ENCODE measurements at regions not wholly inside any gene's neighbourhood (a gene's known extent, or its start where the extent isn't known, plus 50 kb on each side); places are given as distances from the start of the nearest gene placed in this dataset.
"Not testable (repeated sequence)": the region's sequence is repeated elsewhere in the genome, so short reads cannot be mapped to it uniquely, and the experiment has no call there.

DNA sequence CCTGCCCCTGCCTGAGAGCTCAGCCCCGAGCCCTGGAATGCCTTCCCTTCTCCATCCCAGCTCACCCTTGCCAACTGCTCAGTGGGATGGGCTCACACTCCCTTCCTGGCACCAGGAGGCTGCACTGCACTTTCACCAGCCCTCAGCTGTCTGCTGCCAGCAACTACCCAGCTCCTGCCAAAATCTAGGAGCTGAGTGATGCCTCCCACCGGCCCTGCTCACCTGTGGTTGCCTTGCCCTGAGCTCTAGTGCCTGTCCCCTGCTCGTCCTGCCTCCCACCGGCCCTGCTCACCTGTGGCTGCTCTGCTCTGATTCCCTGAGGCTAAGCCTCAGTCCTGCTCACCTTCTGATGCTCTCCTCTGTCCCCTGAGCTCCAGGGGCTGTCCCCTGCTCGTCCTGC lies 119.8 kb downstream of the TMEM121 start:
- no peak overlapping the region for H3K27ac ChIP-seq
- no peak for TF ChIP-seq ZFX (IDR thresholded peaks at IDR 0.05; ENCODE audit: borderline replicate concordance)
- TF ChIP-seq, protein P1, sequence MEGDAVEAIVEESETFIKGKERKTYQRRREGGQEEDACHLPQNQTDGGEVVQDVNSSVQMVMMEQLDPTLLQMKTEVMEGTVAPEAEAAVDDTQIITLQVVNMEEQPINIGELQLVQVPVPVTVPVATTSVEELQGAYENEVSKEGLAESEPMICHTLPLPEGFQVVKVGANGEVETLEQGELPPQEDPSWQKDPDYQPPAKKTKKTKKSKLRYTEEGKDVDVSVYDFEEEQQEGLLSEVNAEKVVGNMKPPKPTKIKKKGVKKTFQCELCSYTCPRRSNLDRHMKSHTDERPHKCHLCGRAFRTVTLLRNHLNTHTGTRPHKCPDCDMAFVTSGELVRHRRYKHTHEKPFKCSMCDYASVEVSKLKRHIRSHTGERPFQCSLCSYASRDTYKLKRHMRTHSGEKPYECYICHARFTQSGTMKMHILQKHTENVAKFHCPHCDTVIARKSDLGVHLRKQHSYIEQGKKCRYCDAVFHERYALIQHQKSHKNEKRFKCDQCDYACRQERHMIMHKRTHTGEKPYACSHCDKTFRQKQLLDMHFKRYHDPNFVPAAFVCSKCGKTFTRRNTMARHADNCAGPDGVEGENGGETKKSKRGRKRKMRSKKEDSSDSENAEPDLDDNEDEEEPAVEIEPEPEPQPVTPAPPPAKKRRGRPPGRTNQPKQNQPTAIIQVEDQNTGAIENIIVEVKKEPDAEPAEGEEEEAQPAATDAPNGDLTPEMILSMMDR (IDR thresholded peaks at IDR 0.05): no peak

DNA sequence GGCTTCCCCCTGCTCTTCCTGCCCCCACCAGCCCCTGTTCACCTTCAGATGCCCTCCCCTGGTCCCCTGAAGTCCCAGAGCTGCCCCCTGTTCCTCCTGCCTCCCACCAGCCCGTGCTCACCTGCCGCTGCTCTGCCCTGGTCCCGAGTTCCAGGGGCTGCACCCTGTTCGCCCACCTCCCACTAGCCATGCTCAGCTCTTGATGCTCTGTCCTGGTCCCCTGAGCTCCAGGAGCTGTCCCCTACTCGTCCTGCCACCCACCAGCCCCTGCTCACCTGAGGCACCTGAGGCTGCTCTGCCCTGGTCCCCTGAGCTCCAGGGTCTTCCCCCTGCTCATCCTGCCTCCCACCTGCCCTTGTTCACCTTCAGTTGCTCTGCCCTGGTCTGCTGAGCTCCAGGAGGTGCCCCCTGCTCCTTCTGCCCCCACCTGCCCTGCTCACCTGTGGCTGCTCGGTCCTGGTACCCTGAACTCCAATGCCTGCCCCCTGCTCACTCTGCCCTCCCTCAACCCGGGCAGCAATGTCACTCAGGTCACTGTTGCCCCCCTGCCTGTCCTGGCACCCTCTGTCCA lies 120.4 kb downstream of the TMEM121 start:
- H3K27ac ChIP-seq: not testable (repeated sequence)

DNA sequence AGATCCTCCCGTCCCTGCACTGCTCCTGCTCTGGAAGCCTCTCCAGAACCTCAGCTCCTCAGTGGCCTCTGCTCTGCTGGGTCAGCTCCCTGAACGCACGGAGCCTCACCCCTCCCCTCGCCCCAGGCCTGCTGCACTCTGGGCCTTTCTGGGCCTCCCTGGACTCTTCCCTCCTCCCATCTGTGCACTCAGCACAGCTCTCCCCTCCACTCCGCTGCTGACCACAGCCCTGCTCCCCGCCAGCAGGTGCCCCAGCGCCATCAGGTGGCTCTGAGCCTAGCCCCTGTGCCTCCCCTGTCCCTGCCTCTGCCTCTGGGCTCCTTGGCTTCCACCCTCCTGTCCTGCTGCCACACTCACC lies 121.0 kb downstream of the TMEM121 start:
- not testable (repeated sequence) for H3K27ac ChIP-seq

DNA sequence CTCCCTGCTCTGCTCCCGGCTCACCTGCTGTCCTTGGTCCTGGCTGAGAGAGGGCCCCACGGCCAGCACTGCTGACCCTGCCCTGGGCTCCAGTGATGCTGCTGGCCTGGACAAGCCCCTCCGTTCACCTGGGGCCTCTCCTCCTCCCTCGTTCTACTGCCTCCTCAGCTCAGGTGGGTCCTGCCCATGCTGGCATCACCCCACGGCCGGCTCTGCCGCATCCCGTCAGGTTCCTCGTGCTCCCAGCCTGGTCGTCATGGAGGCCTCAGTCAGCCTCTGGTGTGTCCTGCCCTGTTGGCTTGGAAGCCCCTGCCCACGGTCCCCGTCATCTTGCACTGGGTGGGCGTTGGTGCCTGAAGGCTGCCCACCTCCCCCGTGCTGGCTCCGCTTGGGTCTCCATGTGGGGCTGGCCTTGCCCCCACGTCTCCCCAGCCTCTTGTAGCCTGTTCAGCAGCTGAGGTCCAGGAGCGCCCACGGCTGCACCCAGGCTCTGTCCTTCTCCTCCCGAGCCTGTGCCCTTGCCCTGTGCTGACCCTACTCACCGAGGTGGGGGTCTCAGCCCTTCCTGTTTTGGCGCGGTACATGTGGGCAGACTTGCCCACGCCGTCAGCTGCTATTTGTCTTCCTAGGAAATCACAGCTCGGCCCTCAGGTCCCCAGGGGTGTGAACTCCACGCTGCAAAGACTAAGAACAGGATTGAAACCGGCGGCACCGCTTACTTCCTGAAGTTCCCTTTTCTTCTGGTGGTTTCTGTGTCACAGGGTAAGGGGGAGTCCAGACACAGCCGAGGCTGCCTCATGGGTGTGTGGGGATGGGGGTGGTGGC lies 121.6 kb downstream of the TMEM121 start:
- no peak for TF ChIP-seq ZFX (IDR thresholded peaks at IDR 0.05; ENCODE audit: borderline replicate concordance)
- TF ChIP-seq, protein P1 (IDR thresholded peaks at IDR 0.05): no peak
- no peak overlapping the region for H3K27ac ChIP-seq

DNA sequence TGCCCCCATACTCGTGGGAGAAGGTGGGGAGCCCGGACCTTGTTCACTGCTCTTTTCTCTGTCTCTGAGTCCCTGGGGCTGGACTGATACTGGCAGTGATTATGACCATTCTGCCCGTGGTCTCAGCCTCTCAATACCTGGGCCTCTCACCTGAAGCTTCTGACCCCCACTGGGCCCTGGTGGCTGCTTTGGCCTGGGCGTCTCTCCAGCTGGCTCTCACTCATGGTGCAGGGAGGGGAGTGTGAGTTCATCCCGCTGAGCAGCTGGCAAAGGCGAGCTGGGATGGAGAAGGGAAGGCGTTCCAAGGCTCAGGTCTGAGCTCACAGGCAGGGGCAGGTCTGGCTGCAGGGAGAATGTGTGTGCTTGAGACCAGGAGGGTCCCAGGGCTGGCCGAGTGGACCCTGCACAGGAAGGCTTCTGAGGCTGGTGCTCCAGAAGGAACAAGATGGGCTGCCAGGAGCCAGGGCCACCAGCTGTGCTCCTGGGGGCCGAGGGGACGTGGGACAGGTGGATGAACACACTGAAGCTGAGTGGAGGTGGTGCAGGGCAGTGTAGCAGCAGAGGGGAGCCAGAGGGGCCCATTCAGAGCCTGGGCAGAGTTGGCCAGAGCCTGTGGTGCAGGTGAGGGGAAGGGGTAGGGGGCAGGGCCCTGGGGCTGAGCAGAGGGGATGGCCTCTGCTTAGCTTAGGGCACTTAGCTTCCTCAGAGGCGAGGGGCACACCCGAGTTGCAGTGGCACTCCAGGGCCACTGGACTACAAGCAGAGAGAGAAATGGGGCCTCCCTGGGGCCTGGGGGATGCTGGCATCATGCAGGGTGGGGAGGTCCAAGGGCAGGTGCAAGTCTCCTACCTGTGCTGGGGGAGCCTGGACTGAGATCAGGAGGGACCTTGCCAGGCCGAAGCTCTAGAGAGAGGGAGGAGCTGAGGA lies 122.5 kb downstream of the TMEM121 start:
- not testable (repeated sequence) for H3K27ac ChIP-seq

DNA sequence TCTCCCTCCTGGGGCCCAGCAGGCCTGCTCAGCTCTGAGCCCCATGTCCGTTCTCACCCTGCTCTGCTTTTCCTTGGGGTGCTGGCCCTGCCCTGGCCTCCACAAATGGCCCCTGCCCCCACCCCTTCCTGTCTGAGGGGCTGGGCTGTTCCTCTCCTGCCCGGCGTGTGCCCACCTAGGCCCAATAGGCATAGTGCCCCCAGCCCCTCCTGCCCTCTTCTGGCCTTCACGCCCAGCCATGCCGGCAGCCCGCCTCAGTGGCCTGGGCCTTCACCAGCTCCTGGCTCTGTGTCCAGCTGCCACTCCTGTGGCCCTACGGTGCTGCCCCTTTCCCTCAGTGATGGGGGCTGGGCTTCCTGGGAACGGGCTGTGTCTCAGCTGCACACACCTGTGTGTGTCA lies 125.9 kb downstream of the TMEM121 start:
- H3K27ac ChIP-seq: not testable (repeated sequence)

DNA sequence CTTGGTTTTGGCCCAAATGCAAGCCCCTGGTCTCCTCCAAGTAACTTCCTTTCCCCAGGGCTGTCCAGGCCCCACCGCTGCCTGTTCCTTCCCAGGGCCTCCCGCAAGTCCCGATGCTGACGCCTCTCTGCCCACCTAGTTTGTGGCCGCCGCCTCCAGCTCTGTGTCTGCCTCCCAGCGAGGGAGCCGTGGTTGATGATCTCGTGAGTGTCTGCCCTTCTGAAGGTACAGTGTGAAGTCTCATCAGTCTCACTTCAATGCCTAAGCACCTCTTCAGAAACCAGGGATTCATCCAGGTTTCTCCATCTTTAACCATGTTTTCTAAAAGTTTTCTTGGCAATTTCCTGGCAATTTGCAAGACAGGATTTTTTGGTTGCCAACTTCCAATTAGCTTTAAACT lies 127.5 kb downstream of the TMEM121 start:
- not testable (repeated sequence) for H3K27ac ChIP-seq

DNA sequence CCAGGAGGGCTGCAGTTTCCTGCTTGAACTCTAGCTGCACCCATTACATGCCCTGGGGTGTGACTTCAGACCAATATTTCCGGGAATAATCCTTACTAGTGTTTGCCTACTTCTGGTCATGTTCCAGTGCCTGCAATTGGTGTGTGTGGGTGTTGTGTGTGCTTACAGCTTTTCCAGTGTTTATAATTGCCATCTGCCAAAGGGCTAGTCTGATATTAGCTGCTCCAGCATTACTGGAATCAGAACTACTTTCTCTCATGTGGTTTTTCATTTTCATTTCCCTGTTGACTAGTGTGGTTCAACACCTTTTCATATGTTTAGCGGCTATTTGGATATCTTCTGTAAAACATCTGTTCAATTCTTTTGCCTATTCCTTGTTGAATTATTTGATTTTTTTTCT lies 132.9 kb downstream of the TMEM121 start:
- not testable (repeated sequence) for H3K27ac ChIP-seq

DNA sequence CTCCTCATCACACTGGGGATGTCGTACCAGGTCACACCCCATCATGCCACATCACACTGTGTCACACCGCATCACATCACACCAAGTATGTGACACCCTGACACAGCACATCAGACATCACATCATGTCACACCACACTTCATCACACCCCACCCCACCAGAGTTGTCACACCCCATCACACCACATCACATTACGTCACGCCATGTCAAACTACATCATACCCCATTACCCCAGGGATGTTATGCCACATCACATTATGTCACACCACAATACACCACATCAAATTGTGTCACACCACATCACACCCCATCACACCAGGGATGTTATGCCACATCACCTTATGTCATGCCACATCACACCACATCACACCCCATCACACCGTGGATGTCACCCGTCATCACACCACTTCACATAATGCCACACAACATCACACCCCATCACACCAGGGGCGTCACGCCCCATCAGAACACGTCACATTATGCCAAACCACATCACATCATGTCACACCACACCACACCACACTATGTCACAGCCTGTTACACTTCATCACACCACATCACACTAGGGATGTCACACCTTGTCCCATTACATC lies 133.6 kb downstream of the TMEM121 start:
- H3K27ac ChIP-seq: no peak overlapping the region
- TF ChIP-seq, protein P1 (IDR thresholded peaks at IDR 0.05): no peak
- no peak for TF ChIP-seq ZFX (IDR thresholded peaks at IDR 0.05; ENCODE audit: borderline replicate concordance)

DNA sequence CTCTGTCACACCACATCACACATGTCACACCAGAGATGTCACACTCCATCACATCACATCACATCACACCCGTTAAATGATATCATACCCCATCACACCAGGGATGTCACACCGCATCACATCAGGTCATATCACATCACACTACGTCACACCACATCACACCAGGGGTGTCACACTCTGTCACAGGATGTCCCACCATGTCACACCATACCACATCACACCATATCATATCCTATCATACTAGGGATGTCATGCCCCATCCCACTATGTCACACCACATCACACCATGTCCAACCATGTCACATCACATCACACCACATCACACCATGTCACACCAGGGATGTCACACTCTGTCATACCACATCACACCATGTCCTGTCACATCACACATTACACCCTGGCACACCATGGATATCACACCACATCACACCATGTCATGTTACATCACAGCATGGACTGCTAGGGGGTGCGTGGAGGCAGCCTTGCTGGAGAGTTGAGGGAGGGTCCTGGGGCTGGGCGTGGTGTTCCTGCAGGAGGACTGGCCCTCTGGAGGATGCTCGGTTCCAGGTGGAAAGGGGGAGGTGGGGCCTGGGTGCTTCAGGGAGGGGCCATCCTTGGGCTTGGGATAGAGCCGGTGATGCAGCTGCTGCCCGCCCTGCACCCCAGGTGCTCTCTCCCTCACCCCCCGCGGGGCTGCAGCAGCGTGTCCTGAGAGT lies 134.6 kb downstream of the TMEM121 start:
- H3K27ac ChIP-seq: no peak overlapping the region
- TF ChIP-seq, protein P1 (IDR thresholded peaks at IDR 0.05): no peak
- TF ChIP-seq ZFX (IDR thresholded peaks at IDR 0.05; ENCODE audit: borderline replicate concordance): no peak

DNA sequence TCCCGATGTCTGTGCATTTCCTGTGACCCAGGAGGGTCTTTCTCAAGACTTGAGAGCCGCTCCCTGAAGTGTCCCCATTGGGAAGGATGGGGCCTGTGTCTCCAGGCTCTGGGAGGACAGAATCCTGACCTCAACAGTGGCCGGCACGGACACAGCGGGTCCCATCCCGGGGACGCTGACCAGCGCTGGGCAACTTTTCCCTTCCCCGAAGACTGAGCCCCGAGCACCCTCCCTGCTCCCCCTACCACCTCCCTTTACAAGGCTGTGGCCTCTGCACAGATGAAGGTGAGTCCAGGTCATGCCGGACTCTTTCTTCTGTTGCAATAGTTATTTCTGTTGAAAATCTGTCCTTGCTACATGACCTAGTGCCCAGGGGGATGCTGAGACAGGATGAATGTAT lies 135.7 kb downstream of the TMEM121 start:
- H3K27ac ChIP-seq: not testable (repeated sequence)

DNA sequence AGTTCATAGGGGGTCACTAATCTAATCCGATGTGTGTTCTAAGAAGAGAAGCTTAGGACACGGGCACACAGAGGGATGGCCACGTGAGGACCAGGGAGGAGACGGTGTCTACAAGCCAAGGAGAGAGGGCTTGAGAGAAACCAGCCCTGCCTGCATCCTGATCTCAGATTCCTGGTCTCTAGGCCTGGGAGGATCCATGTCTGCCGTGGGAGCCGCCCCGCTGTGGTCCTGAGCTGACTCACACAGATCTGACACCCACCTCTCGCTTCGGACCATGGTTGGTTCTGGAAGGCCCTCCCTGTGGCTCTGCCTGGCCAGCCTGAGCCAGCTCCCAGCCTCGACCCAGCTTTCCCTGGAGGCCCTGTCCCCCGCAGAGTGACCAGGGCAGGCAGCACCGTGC lies 136.2 kb downstream of the TMEM121 start:
- not testable (repeated sequence) for H3K27ac ChIP-seq

DNA sequence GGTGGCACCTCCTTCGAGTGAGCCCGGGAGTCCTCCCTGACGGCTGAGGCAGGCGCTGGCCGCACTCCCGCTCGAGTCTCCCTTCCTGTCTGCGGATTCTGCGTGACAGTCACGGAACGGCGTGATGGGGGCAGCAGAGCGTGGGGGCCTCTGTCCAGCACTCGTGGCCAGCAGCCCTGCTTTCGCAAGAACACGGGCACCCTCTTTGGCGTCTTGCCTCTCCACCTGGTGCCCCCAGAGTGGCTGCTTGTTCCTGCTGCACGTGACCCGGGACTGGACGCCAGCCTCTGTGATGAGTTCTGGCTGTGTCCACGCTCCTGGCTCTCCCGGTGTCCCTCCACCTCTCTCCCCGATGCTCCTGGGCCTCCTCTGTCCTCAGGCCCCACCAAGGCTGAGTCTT lies 136.9 kb downstream of the TMEM121 start:
- not testable (repeated sequence) for H3K27ac ChIP-seq

DNA sequence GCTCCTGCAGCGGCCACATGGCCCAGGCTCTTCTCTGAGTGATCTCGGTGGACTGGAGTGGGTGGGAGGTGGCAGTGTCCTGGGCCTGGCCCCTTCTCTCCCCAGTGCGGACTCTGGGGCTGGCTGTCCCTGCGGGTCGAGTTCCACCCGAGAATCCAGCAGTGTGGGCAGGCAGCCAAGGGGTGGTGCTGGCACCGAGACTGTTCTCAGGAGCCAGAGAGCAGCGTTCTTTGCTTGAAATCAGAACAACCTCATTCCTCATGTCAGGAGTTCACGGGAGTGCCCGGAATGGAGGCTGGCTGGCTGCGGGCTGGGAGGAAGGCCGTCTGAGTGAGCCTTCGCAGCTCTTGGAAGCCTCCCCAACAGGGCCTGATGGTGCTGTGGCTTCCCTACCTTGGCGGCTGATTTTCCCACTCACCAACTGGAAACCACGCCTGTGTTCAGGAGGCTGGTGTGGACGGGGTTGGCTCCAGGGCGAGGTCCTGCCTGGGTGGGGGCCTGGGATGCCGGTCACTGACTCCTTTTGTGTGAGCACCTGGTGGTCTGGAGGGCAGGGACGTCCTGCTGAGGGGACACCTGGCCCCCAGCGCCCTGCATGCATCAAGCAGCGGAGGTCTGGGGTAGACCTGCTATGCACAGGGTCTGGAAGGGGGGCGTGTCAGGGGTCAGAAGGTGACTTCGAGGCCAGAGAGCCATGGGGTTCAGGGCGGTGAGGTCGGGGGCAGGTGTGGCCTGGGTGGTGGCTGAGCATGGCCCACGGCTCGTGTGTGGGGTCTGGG lies 137.6 kb downstream of the TMEM121 start:
- H3K27ac ChIP-seq: not testable (repeated sequence)

All from 22Rv1 (cell line).